Osteoblast (primary cell): ENCODE measurements at regions not wholly inside any gene's neighbourhood (a gene's known extent, or its start where the extent isn't known, plus 50 kb on each side); places are given as distances from the start of the nearest gene placed in this dataset.

Source experiments
- DNase-seq: peaks from one replicate; pipeline ENCODE4 v3.0.0; 2011; ENCODE audit warnings: low spot score, mixed read lengths; ENCODE audit not compliant: insufficient read length; ENCODE audit errors: missing footprints
- H2AFZ ChIP-seq: 2 replicates; pipeline ENCODE4 v1.6.0; 2011; ENCODE audit warnings: mild to moderate bottlenecking, low read length
- H3K27ac ChIP-seq: 2 replicates; pipeline ENCODE4 v1.5.1; 2011; ENCODE audit warnings: mild to moderate bottlenecking, low read depth, low read length, moderate library complexity
- H3K27me3 ChIP-seq: 2 replicates; pipeline ENCODE4 v1.6.0; 2012; ENCODE audit warnings: mild to moderate bottlenecking, control low read depth, inconsistent platforms, low read length, moderate library complexity; ENCODE audit not compliant: insufficient read depth
- H3K36me3 ChIP-seq: 2 replicates; pipeline ENCODE4 v1.5.1; 2011; ENCODE audit warnings: mild to moderate bottlenecking, low read length, control low read depth, moderate library complexity; ENCODE audit not compliant: insufficient read depth
- H3K4me1 ChIP-seq: 2 replicates; pipeline ENCODE4 v1.5.1; 2011; ENCODE audit warnings: mild to moderate bottlenecking, low read length, control low read depth, moderate library complexity; ENCODE audit not compliant: insufficient read depth
- H3K4me2 ChIP-seq: 2 replicates; pipeline ENCODE4 v1.6.0; 2011; ENCODE audit warnings: mild to moderate bottlenecking, low read length; ENCODE audit not compliant: insufficient read depth
- H3K4me3 ChIP-seq: fragments of 200-600 bp; sonication (generic); 3 replicates; pipeline ENCODE4 v1.5.1; 2012; ENCODE audit warnings: mild to moderate bottlenecking, low read length, inconsistent platforms; ENCODE audit not compliant: insufficient read depth
- H3K79me2 ChIP-seq: 2 replicates; pipeline ENCODE4 v1.6.0; 2012; ENCODE audit warnings: mild to moderate bottlenecking, low read length, control low read depth, inconsistent platforms; ENCODE audit not compliant: insufficient read depth
- H3K9me3 ChIP-seq: 2 replicates; pipeline ENCODE4 v1.5.1; 2011; ENCODE audit warnings: low read depth, low read length, control low read depth
- H4K20me1 ChIP-seq: 2 replicates; pipeline ENCODE4 v1.6.0; 2012; ENCODE audit warnings: mild to moderate bottlenecking, low read length, control low read depth; ENCODE audit not compliant: insufficient read depth
- CTCF ChIP-seq: IDR thresholded peaks from 2 replicates; pipeline ENCODE4 v1.5.1; 2011; ENCODE audit warnings: mild to moderate bottlenecking, low read depth, low read length, moderate library complexity; ENCODE audit errors: extremely low read depth

GRCh38 chr3:127040216-127040615 is 57.3 kb downstream of the PLXNA1 start:
- DNase-seq = peak; percentile 86
- Histone ChIP-seq H3K27me3 (peaks cover 2% of the 10 kb centered on the region), H3K27ac (no peak overlapping the region), H4K20me1 (peaks cover 6% of the 10 kb centered on the region), H3K4me1 (peaks cover 8% of the 10 kb centered on the region), H3K9me3 (no peaks in the 10 kb centered on the region), H3K79me2 (no peaks in the 10 kb centered on the region), H3K36me3 (peaks cover 3% of the 10 kb centered on the region), H2AFZ (no peak overlapping the region), H3K4me2 (no peak overlapping the region), H3K4me3 (no peak overlapping the region)
- TF ChIP-seq CTCF = no peak

GRCh38 chr3:127041264-127041820 is 58.4 kb downstream of the PLXNA1 start:
- no peak overlapping the region for H3K4me2 ChIP-seq
- no peak for TF ChIP-seq CTCF
- H3K79me2 ChIP-seq = no peaks in the 10 kb centered on the region
- no peak overlapping the region for H3K27ac ChIP-seq
- H3K4me1 ChIP-seq = no peaks in the 10 kb centered on the region
- peak; percentile 86 for DNase-seq
- no peaks in the 10 kb centered on the region for H3K36me3 ChIP-seq
- H3K9me3 ChIP-seq = no peaks in the 10 kb centered on the region
- no peak overlapping the region for H3K4me3 ChIP-seq
- H3K27me3 ChIP-seq = peaks cover 5% of the 10 kb centered on the region
- H4K20me1 ChIP-seq = peaks cover 3% of the 10 kb centered on the region
- H2AFZ ChIP-seq = no peak overlapping the region

DNA sequence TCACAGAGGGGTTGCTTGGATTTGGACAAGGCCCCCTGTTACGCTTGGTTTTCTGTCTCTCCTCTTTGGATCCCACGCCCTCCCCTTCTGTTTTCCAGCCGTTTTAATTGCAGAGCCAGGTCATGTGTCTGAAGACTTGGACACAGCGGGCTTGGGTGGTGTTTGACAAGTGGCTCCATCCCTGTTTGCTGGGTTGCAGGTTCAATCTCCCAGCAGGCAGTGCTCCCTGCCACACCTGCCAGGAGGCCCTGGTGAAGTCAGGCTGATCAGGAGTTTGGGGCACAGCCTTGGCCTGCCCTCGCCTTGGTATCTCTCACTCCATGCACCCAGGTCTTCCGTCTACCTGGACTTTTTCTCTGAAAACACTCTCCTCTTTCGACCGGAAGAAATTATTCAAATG is 59.0 kb downstream of the PLXNA1 start:
- no peak for TF ChIP-seq CTCF
- Histone ChIP-seq H3K27ac (no peak overlapping the region), H3K9me3 (no peaks in the 10 kb centered on the region), H3K79me2 (no peaks in the 10 kb centered on the region), H3K4me1 (no peaks in the 10 kb centered on the region), H3K4me3 (no peak overlapping the region), H3K4me2 (no peak overlapping the region), H2AFZ (no peak overlapping the region), H3K27me3 (peaks cover 5% of the 10 kb centered on the region), H3K36me3 (no peaks in the 10 kb centered on the region), H4K20me1 (no peaks in the 10 kb centered on the region)
- DNase-seq = peak; percentile 75

DNA sequence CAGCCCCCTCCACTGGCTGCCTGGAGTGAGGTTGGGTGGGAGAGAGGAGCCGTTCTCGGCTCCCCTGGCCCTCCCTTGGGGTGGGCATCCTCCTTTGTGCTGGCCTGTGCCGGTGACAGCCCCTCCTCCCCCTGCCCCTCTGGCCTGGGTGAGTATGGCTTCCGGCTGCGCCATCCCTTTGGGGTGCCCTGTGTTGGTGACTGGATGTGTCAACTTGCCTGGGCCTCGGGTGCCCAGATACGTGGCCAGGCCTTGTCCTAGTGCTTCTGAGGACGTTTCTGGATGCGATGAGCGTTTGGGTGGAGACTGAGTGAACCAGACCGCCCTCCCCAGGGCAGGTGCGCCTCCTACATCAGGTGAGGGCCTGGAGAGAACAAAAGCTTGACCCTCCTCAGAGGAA is 59.7 kb downstream of the PLXNA1 start:
- Histone ChIP-seq H3K36me3 (no peaks in the 10 kb centered on the region), H3K27ac (no peak overlapping the region), H3K9me3 (no peaks in the 10 kb centered on the region), H3K79me2 (no peaks in the 10 kb centered on the region), H2AFZ (no peak overlapping the region), H3K27me3 (peaks cover 5% of the 10 kb centered on the region), H3K4me3 (no peak overlapping the region), H3K4me1 (no peaks in the 10 kb centered on the region), H3K4me2 (no peak overlapping the region), H4K20me1 (no peaks in the 10 kb centered on the region)
- peak; percentile 81 for DNase-seq
- no peak for TF ChIP-seq CTCF
